ENCODE measurements at regions not wholly inside any gene's neighbourhood (a gene's known extent, or its start where the extent isn't known, plus 50 kb on each side); places are given as distances from the start of the nearest gene placed in this dataset.
"Not testable (repeated sequence)": the region's sequence is repeated elsewhere in the genome, so short reads cannot be mapped to it uniquely, and the experiment has no call there.

GRCh38 chr4:102210806-102211205 lies 134.5 kb downstream of the SLC39A8 start:
- not testable (repeated sequence) for ATAC-seq

GRCh38 chr4:102204634-102205033 lies 140.6 kb downstream of the SLC39A8 start:
- not testable (repeated sequence) for ATAC-seq

GRCh38 chr4:102196221-102196620 lies 149.1 kb downstream of the SLC39A8 start:
- ATAC-seq: peak; percentile 65; the same call in 2 of the 3 replicates

More at GRCh38 chr4:102196221-102196620, 149.1 kb downstream of the SLC39A8 start:
- TF ChIP-seq ZFP3 (CRISPR knock-in tag; IDR thresholded peaks at IDR 0.05) (no peak), TCF4 (CRISPR knock-in tag; IDR thresholded peaks at IDR 0.05; ENCODE audit: borderline replicate concordance) (no peak), SNAI2 (CRISPR knock-in tag; IDR thresholded peaks at IDR 0.05) (no peak), ARNTL (CRISPR knock-in tag; IDR thresholded peaks at IDR 0.05; ENCODE audit: borderline replicate concordance, low read depth) (no peak), ZC3H10 (CRISPR knock-in tag; IDR thresholded peaks at IDR 0.05) (no peak), CSRNP3 (CRISPR knock-in tag; IDR thresholded peaks at IDR 0.05) (no peak), CSDC2 (CRISPR knock-in tag; IDR thresholded peaks at IDR 0.05) (no peak), PATZ1 (CRISPR knock-in tag; IDR thresholded peaks at IDR 0.05; ENCODE audit: borderline replicate concordance) (no peak), GLIS3 (CRISPR knock-in tag; IDR thresholded peaks at IDR 0.05) (no peak), ZNF70 (CRISPR knock-in tag; IDR thresholded peaks at IDR 0.05) (no peak), POU6F1 (CRISPR knock-in tag; IDR thresholded peaks at IDR 0.05; ENCODE audit: borderline replicate concordance, low read depth) (no peak), BACH2 (CRISPR knock-in tag; IDR thresholded peaks at IDR 0.05; ENCODE audit: borderline replicate concordance) (no peak), TSHZ2 (CRISPR knock-in tag; IDR thresholded peaks at IDR 0.05) (no peak), ESRRG (CRISPR knock-in tag; IDR thresholded peaks at IDR 0.05) (no peak), CREB5 (CRISPR knock-in tag; IDR thresholded peaks at IDR 0.05; ENCODE audit: low read depth) (no peak), OSR1 (CRISPR knock-in tag; IDR thresholded peaks at IDR 0.05) (no peak), ZNF565 (CRISPR knock-in tag; conservative IDR thresholded peaks at IDR 0.05; ENCODE audit: low read depth) (no peak), ZFP30 (CRISPR knock-in tag; IDR thresholded peaks at IDR 0.05) (no peak)

Data from SK-N-SH treated with all-trans-retinoic acid at 6 μM for 48 hours (cell line).